ENCODE measurements at regions not wholly inside any gene's neighbourhood (a gene's known extent, or its start where the extent isn't known, plus 50 kb on each side); places are given as distances from the start of the nearest gene placed in this dataset.

DNA sequence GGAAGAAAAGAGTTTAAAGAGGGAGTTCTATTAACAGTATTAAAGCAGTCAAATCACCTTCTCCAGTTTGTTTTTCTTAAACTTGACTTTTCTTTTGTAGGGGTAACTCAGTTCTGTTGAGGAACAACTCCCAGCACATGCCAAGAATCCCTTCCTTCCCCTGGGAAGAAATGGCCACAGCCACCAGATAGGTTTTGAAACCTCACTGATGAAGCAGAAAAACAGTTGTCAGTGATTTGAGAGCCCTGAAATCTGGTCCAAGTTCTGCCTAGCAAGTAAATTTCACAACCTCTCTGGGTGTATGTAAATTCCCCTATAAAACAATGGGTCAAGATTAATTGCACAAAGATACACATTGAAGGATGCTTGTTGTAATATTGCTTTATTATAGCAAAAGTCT lies 167.1 kb downstream of the DHX15 start:
- DNase-seq: no peak

DNA sequence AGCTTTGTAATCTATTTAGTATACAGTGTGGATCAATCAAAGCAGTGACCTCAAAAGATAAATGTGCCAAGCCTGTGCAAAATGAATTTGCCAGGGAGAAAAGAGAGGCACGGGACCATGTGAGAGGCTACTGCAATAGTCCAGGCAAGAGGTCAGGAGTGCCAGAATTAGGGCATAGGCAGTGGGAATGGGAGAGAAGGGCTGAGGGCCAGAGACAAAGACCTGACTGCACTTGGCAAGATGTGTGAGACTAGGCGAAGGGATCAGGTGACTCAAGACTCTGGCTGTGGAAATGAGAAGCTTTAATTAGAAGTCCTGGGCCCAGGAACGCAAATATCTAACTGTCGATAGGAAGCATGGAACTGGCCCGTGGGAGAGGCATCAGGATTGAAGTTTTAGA lies 168.1 kb downstream of the DHX15 start:
- DNase-seq: no peak

DNA sequence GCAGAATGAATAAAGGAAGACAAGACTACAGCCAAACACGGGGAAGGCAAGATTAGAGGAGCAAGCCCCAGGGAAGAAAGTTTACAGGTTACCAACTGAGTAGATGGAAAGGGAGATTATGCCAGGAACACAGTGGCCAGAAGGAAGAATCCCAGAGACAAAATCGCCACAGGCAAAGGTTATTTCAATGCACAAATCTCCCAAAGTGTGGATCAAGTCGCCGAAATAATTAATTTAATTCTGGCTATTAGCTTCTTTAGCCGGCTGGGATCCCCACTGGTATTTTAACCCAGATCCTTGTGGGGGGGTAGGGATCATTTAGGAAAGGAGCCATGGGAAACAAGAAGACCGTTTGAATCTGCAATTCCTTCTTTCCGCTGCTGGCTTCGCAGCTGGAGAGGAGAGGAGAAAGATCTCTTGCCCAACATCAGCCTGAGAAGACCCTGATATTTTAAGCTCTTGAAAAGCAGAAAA lies 171.0 kb downstream of the DHX15 start:
- no peak for DNase-seq

DNA sequence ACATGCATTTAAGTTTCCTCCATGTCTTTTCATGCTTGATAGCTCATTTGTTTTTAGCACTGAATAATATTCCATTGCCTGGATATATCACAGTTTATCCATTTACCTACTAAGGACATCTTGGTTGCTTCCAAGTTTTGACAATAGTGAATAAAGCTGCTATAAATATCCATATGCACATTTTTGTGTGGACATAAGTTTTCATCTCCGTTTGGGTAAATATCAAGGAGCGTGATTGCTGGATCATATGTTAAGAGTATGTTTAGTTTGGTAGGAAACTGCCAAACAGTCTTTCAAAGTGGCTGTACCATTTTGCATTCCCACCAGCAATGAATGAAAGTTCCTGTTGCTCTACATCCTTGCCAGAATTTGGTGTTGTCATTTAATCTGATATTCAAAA lies 172.5 kb downstream of the DHX15 start:
- no peak for DNase-seq

DNA sequence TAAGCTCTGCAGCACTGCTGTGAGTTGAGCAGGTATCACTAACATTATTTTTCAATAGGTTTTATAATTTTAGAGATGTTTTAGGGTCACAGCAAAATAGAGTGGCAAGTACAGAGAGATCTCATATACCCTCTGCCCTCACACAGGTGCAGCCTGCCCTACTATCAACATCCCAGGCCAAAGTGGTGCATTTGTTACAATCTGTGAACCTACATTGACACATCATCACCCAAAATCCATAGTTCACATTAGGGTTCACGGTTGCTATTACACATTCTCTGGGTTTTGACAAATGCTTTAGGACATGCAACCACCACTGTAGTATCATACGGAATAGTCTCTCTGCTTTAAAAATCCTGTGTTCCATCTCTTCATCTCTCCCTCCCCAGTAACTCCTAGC lies 173.1 kb downstream of the DHX15 start:
- no peak for DNase-seq

DNA sequence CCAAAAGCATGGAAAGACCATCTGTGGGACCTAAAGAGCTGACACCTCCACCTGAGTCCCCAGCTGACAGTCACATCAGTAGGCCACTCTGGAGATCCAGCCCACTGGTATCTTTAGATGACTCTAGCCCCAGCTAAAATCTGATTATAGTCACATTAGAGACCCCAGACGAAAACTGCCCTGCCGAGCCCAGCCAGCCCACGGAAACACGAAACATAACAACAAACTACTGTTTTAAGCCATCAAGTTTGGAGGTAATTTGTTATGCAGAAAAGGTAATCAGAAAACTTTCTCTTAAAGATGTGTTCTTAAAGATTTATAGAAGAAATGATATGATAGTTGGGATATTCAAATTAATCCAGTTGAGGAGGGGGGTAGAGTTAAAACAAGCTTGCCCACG lies 175.7 kb downstream of the DHX15 start:
- no peak for DNase-seq

DNA sequence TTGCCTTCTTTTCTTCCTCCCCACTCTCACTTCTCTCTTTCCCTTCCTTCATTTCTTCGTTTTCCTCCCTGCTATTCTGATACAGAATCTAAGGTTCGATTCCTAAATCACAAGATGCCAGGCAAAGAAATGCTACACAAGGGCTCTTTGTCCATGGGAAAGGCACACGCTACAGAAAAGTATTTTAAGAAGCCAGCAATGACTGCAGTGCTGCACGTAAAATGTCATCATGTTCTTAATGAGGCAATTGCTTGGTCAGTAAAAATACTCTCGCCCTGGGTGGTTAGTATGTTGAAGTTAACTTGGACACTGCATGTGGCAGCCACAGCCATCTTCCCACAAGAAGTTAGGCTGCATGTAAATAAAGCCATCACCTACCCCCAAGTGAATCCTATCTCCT lies 178.4 kb downstream of the DHX15 start:
- no peak for DNase-seq

DNA sequence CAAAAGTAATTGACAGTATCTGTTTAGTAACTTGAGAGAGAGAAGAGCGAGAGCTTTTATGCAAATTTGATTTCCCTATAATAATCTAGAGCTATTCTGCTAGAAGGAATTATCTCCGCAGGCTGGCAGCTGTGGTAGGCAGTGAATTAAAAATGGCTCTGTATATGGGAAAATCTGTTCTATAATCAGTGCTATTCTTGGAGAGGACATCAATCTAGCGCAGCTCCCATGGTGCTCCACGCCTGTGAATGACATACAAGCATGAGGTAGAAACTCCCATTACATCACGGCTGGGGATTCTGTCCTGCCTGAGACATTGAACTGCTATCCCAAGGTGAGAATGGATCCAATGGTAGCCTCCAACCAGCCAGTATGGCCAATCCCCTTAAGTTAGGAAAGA lies 179.0 kb downstream of the DHX15 start:
- peak; percentile 0 to 12 for DNase-seq

DNA sequence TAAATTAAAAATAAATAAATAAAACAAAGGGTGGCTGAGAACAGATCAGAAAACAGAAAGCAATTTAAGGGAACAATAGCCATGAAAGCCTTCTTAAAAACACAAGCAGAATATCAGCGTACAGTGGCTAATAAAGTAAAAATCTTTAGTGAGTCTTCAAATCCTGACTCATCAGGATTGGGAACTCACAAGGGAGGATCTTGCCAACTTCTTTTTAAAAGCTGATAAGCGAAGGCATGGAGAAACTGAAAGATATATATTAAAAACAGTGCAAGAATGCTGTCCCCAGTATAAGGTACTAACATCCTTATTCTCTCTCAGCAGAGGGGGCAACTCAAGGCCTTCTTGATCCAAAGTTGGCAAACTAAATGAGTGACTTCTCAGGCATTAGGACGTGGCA lies 180.1 kb downstream of the DHX15 start:
- DNase-seq: no peak

DNA sequence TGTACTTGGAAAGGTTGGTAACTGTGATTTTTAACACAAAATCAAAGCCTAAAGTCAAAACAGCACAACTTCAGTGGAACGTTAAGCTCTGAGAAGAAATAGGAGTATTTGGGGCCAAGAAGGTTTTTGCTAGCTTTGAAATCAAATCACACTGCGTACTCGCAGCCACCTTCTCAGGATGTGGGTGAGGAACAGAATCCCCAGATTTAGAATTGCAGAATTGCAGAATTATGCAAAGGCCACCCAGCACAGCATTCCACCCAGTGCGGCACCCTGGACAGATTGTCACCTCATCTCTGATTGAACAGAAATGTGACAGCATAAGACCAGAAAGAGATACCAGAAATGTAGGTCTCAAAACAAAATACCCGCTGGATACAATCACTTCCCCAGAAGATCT lies 181.1 kb downstream of the DHX15 start:
- no peak for DNase-seq

DNA sequence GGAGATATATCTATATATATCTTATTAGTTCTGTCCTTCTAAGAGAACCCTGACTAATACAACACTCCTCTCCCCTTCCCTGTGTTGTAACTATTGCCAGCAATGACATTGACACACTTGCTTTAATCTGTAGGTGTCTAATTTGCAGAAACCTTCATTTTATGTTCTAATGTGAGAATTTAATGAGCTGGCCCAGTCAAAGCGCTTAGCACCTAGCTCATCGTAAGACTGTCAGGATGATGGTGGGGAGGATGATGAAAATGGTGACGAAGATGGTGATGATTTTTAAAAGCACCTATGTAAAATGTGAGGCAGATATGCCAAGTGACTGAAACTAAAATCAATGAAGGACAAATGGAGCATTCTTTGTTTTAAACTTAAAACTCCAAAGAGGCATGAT lies 183.8 kb downstream of the DHX15 start:
- DNase-seq: no peak

DNA sequence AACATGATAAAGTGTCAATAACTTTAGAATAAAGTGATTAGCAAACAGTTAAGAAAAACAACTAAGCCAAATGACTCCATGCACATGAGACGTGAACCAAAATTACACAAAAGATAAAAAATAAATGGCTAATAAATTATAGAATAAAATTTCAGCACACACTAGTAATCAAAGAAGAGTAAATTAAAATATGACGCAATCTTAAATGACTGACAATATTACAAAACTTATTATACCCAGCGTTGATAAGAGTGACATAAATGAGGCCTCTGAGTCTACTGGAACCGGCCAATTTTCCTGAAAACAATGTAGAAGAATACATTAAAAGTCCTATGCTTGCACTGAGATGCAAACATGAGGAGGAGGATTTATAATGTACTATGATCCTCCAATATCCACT lies 187.4 kb downstream of the DHX15 start:
- DNase-seq: no peak

DNA sequence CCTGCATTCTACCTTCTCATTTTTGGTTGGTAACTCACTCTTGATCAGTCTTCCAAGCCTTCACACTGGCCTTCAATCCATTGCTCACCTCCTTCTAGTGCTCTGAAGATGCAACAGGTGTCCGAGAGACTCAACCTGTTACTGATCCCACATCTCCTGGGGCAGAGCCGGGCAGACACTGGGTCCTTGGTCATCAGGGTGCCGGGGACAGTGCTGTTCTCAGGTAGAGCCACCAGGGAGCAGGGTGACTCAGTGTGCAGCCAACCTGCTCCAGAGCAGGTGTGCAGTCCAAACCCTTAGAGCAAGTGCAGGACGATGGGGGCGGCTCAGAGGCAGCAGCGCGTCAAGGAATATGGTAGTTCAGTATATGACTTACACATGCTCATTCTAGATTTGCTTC lies 188.4 kb downstream of the DHX15 start:
- DNase-seq: peak in 1 of 2 experiments; percentile 2

DNA sequence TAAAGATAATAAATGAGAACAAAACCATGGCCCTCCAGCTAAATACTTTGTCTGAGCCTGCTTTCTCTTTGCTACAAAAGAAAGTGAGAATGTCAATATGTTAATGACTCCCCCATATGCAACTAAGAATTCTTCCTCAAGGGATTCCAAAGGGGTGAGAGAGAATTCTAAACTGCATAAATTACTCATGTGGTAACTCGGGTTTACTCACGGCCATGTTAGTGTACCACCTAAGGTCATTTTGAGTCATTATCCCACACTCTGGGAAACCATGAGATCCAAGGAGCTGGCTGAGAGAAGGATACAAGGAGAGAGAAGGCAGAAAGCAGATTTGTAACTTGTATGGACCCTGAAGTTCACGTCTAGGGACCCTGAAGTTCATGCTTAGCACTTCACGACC lies 190.3 kb downstream of the DHX15 start:
- DNase-seq: no peak

DNA sequence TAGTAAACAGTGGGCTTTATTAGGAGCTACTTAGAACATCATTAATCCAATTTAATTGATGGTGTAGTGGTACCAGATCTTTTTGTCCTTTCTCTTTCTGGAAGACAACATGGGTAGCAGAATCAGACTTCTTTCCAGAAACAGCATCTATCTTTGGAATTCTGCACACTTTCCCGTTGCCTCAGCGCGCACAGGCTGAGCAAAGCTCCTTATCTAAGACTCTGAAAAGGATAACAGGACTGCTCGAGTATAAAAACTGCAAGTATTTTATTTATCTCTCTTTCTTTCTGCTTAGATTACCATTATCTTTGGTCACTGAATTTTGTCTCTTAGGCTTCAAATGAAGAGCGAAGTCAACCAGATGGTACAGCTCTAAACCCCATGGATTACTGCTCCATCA lies 191.7 kb downstream of the DHX15 start:
- DNase-seq: no peak

DNA sequence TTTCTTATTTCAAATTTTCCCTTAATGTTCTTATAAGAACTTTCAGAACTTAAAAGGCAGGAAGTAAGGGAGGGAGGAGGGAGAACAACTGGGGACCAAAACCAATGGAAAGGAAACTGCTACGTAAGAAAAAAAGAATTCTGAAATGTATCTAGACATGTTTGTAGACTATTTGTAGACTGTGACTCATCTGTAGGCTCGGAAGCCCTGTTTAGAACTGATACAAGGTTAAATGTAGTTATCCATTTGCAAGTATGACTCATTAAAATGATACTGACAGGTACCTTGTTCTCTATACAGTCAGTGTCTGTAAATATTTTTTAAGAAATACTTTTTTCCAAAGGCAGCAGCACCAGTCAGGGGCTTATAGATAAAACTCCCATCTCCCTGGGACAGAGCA lies 202.0 kb downstream of the DHX15 start:
- DNase-seq: no peak

DNA sequence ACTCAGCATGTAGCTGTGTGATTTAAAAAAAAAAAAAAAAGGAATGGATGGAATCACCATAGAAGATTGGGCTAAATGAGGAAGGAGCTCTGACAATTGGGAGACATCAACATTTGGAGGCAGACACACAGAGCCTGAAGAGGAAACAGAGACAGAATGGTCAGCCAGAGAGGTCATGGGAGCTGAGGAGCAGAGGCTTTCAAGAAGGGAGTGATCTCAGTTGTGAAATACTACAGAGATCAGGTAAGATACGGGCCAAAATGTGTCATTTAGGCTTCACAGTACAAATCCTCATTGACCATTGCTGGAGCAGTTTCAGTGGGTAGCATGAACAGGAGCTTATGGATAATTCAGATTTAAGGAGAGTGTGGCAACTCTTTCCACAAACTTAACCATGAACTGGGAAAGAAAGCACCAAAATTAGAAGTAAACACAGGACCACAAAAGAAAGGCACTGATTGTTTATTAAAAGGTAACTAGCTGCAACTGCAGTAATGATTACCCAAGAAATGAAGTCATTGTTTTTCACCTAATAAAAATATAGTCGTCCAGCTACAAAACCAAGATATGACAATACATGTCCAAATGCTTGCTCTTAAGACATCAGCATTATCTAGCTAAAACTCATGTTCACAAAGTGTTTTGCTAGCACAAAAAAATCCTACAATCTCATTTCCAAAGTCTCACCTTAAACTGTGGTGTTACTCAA lies 203.2 kb downstream of the DHX15 start:
- no peak for DNase-seq

DNA sequence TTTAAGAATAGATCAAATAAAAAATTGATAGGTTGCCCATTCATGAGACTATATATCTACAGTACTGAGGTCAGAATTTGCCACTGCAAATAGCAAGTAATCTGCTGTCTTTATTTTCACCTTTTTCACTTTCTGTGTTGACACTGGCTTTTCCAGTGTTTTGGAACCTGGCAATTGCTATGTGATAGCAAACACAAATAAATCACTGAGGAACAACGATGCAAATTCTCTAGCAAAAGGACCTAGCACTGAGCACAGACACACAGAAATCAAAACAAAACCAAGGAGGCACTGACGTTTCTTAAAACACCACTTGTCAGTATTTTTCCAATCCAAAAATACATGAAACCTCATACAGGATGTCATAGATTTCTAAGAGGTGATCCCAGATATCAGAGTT lies 210.7 kb downstream of the DHX15 start:
- DNase-seq: no peak

DNA sequence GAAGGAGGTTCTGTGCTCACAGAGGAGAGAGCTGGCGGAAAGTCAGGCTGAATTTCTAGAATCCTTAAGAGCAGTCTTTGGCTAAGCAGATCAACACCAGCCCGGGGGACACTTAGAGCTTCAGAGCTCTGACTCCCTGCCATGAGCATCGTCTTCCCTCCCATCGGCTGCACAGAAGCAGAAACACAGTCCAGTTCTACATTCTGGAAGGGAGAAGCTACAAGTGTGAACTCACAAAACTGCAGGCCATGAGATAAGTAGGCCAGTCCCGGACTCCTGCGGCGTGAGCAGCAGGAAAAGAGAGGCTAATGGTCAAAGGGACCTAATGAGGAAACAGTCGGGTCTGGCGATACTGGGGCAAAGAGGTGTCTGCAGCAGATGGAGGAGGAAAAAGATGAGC lies 211.5 kb downstream of the DHX15 start:
- DNase-seq: no peak

DNA sequence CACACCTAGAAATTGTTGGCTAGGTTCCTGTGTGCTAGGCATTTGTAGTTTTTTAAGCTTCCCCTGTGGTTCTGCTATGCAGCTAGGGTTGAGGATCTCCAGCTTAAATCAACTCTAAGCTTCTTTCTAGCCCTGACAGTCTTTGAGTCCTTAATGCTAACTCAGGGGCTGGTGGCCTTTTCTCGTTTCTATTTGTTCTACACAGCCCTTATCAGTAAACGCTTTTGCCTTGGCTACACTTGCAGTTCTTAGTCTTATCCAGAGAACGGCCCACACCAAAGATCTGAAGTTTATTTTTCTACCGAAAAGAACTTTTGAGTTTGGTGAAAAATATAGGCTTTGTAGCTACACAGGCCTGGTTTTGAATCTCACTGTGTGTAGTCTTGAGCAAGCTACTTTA lies 212.0 kb downstream of the DHX15 start:
- no peak for DNase-seq

DNA sequence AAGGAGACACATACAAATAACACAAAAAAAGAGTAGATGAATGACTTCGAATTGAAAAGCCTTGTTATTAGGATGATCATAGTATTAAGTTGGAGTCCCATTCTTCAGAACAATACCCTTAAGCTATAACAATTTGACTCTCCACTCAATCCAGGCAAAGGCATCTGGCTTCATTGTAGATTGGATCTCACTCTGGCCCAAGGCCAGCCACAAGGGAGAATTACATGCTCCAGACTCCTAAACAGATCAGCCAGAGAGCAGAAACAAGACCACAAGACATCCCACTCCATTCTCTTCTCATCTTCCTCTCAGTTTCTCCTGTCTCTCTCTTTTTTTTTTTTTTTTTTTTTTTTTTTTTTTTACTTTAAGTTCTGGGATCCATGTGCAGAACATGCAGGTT lies 213.9 kb downstream of the DHX15 start:
- DNase-seq: no peak

DNA sequence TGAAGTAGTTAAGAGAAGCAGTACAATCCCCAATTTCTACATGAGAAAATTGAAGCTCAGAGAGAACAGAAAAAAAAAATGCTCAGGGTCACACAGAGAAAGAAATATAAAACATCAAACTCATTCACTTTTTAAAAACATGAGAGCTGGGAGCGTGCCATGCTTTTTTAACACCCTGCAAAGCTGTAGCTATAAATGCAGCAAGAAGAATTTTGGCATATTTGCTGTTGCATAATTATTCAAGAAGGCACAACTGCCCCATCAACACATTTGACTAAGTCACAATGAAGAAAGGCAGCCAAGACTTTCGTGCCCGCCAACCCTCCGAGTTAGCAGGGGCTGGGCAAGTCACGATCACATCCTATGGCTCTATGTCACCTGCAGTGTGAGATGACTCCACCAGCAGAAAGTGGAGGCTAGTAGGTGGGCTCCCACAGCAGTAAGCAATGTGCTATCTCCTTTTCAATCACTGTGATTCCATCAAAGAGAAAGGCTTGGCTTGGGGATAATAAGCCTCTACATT lies 214.8 kb downstream of the DHX15 start:
- DNase-seq: no peak

DNA sequence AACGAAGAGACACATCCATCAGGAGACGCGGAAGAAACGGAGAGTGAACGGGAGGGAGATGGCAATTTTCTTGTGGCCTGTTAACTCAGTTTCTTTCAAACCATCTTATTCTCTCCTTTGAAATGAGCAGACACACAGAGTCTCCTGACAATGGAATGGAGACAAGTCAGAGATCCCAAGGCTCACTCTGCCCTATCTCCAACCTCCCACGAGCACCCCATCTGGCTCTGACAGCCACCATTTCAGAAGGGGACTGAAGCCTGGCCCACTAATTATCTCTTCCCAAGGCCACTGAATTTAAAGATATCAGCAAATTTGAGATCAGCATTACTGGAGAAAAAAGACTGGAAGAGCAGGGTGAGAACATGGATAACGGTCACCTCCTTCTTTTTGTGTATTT lies 215.6 kb downstream of the DHX15 start:
- no peak for DNase-seq

DNA sequence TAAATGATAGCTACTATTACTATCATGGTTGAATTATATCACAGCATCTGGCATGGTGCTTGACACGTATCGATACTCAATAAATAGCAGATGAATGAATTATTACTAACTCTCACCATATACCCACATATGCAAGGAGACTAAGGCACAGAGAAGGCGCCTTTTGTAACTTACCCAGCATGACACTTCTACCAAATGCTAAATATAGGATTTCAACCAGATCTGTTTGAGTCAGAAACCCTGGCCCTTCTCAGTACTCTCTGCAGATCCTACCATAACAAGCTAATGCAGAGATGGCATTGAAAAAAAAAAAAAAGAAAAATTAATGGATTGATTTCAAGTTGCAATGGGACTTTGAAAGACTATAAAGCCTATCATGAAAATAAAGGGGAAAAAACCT lies 219.5 kb downstream of the DHX15 start:
- DNase-seq: no peak

DNA sequence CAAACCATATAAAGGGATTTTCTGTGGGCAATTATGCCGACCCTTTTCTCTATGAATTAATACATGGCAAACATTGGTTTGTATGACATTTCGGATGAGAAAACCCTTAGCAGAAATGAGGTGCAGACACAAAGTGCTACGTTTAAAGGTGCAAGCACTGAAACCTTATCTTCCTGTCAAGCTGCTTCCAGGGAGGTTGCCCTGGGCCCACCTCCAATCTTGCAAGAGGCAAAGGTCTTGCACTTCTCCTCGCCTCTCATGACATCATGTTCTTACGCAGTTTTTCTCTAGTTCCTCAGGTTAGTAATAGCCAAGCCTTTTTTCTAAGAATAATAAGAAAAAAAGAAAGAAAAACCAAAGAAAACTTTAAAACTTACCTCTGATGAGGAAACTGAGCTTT lies 220.1 kb downstream of the DHX15 start:
- no peak for DNase-seq

Data from NCI-H526 (cell line).